NCI-H2196 (cell line): ENCODE measurements at regions not wholly inside any gene's neighbourhood (a gene's known extent, or its start where the extent isn't known, plus 50 kb on each side); places are given as distances from the start of the nearest gene placed in this dataset.

Experiments used
- DNase-seq: peaks from one replicate; lab custom pipeline; 2025; ENCODE audit not compliant: unreplicated experiment; lab: John Stamatoyannopoulos, UW

- DNase-seq: no peak
Measured at GRCh38 chr17:13359774-13360173, 242.0 kb downstream of the HS3ST3A1 start.

GRCh38 chr17:13355054-13355453, 246.7 kb downstream of the HS3ST3A1 start:
- no peak for DNase-seq

- no peak for DNase-seq
Measured at GRCh38 chr17:13353590-13353989, 248.1 kb downstream of the HS3ST3A1 start.

- no peak for DNase-seq
Measured at GRCh38 chr17:13352747-13353415, 248.8 kb downstream of the HS3ST3A1 start.

GRCh38 chr17:13351046-13351445, 250.7 kb downstream of the HS3ST3A1 start:
- DNase-seq: no peak

- no peak for DNase-seq
Measured at GRCh38 chr17:13350466-13350865, 251.3 kb downstream of the HS3ST3A1 start.

GRCh38 chr17:13346996-13347762, 254.6 kb downstream of the HS3ST3A1 start:
- no peak for DNase-seq

GRCh38 chr17:13346592-13346991, 255.1 kb downstream of the HS3ST3A1 start:
- DNase-seq: no peak

GRCh38 chr17:13346081-13346533, 255.6 kb downstream of the HS3ST3A1 start:
- no peak for DNase-seq

- DNase-seq: no peak
Measured at GRCh38 chr17:13338421-13338820, 263.3 kb downstream of the HS3ST3A1 start.

GRCh38 chr17:13337864-13338371, 263.8 kb downstream of the HS3ST3A1 start:
- DNase-seq: peak; percentile 16

- no peak for DNase-seq
Measured at GRCh38 chr17:13337151-13337550, 264.6 kb downstream of the HS3ST3A1 start.

GRCh38 chr17:13334374-13334773, 267.4 kb downstream of the HS3ST3A1 start:
- no peak for DNase-seq

GRCh38 chr17:13333661-13334060, 268.1 kb downstream of the HS3ST3A1 start:
- DNase-seq: no peak

- no peak for DNase-seq
Measured at GRCh38 chr17:13332207-13332606, 269.5 kb downstream of the HS3ST3A1 start.

- no peak for DNase-seq
Measured at GRCh38 chr17:13329421-13329820, 272.3 kb downstream of the HS3ST3A1 start.

- no peak for DNase-seq
Measured at GRCh38 chr17:13323990-13324389, 277.7 kb downstream of the HS3ST3A1 start.

GRCh38 chr17:13321951-13322701, 279.6 kb downstream of the HS3ST3A1 start:
- no peak for DNase-seq

GRCh38 chr17:13320046-13320785, 281.5 kb downstream of the HS3ST3A1 start:
- DNase-seq: no peak

- DNase-seq: no peak
Measured at GRCh38 chr17:13316657-13317056, 285.1 kb downstream of the HS3ST3A1 start.

GRCh38 chr17:13311306-13311705, 290.4 kb downstream of the HS3ST3A1 start:
- no peak for DNase-seq
